ENCODE measurements at regions not wholly inside any gene's neighbourhood (a gene's known extent, or its start where the extent isn't known, plus 50 kb on each side); places are given as distances from the start of the nearest gene placed in this dataset.
A peak's percentile ranks its signal among the peaks of the same experiment; 100 is the strongest.

GRCh38 chr12:124420041-124420995 is 125.4 kb downstream of the RFLNA start:
- intact Hi-C loops (cut with DNase I) = loop anchor here (10.0 kb wide), 1 partner anchor 1036 kb away; the partner anchor contains the start of gene KMT5A
- H3K27ac ChIP-seq = peak overlapping the region; percentile 91 to 94
- no peak for TF ChIP-seq CTCF (IDR thresholded peaks at IDR 0.05)
- H3K36me3 ChIP-seq = peaks cover 18 to 24% of the 10 kb centered on the region in 2 donors
- peak overlapping the region in 1 of 2 donors; percentile 54 for H3K4me3 ChIP-seq
- peaks cover 10 to 31% of the 10 kb centered on the region in 2 donors for H3K4me1 ChIP-seq
- no peaks in the 10 kb centered on the region for H3K27me3 ChIP-seq
- H3K9me3 ChIP-seq = no peaks in the 10 kb centered on the region
- no peak for DNase-seq (ENCODE audit: low spot score in 2 of 2)

GRCh38 chr12:124419292-124420040 is 124.6 kb downstream of the RFLNA start:
- Histone ChIP-seq H3K4me3 (no peak overlapping the region), H3K9me3 (no peaks in the 10 kb centered on the region), H3K4me1 (peaks cover 10 to 31% of the 10 kb centered on the region in 2 donors), H3K27ac (peak overlapping the region; percentile 12 to 45), H3K36me3 (peaks cover 16 to 32% of the 10 kb centered on the region in 2 donors), H3K27me3 (no peaks in the 10 kb centered on the region)
- no peak for DNase-seq (ENCODE audit: low spot score in 2 of 2)
- intact Hi-C loops (cut with DNase I) = loop anchor here (10.0 kb wide), 1 partner anchor 1035 kb away; the partner anchor contains the start of gene KMT5A
- TF ChIP-seq CTCF (IDR thresholded peaks at IDR 0.05) = no peak

GRCh38 chr12:124418791-124419190 is 123.9 kb downstream of the RFLNA start:
- H3K36me3 ChIP-seq = peaks cover 16 to 32% of the 10 kb centered on the region in 2 donors
- H3K4me3 ChIP-seq = no peak overlapping the region
- no peaks in the 10 kb centered on the region for H3K9me3 ChIP-seq
- DNase-seq (ENCODE audit: low spot score in 2 of 2) = no peak
- no peaks in the 10 kb centered on the region for H3K27me3 ChIP-seq
- peaks cover 10 to 28% of the 10 kb centered on the region in 2 donors for H3K4me1 ChIP-seq
- no peak for TF ChIP-seq CTCF (IDR thresholded peaks at IDR 0.05)
- intact Hi-C loops (cut with DNase I) = no loop called here
- peak overlapping the region; percentile 0 to 45 for H3K27ac ChIP-seq

- intact Hi-C loops (cut with DNase I) = no loop called here
- Histone ChIP-seq H3K4me1 (peaks cover 10 to 25% of the 10 kb centered on the region in 2 donors), H3K9me3 (no peaks in the 10 kb centered on the region), H3K27me3 (no peaks in the 10 kb centered on the region), H3K36me3 (peaks cover 16 to 32% of the 10 kb centered on the region in 2 donors), H3K4me3 (no peak overlapping the region), H3K27ac (peak overlapping the region; percentile 0 to 45)
- no peak for DNase-seq (ENCODE audit: low spot score in 2 of 2)
- no peak for TF ChIP-seq CTCF (IDR thresholded peaks at IDR 0.05)
Observed at GRCh38 chr12:124418156-124418555, 123.3 kb downstream of the RFLNA start.

- H3K27me3 ChIP-seq = no peaks in the 10 kb centered on the region
- intact Hi-C loops (cut with DNase I) = no loop called here
- no peak for DNase-seq (ENCODE audit: low spot score in 2 of 2)
- peaks cover 16 to 37% of the 10 kb centered on the region in 2 donors for H3K36me3 ChIP-seq
- TF ChIP-seq CTCF (IDR thresholded peaks at IDR 0.05) = no peak
- H3K4me3 ChIP-seq = no peak overlapping the region
- no peaks in the 10 kb centered on the region for H3K9me3 ChIP-seq
- no peak overlapping the region for H3K27ac ChIP-seq
- H3K4me1 ChIP-seq = peaks cover 10 to 24% of the 10 kb centered on the region in 2 donors
Observed at GRCh38 chr12:124416516-124417395, 121.9 kb downstream of the RFLNA start.
